IPS DF 6.9 (cell line): ENCODE measurements at regions not wholly inside any gene's neighbourhood (a gene's known extent, or its start where the extent isn't known, plus 50 kb on each side); places are given as distances from the start of the nearest gene placed in this dataset.

Experiments used
- DNase-seq: peaks from one replicate; pipeline ENCODE4 v3.0.0-alpha.2; 2013; ENCODE audit warnings: low read depth, low spot score
- H3K27ac ChIP-seq: one replicate; pipeline ENCODE4 v1.5.1; 2013; ENCODE audit warnings: low read length, control low read depth
- H3K27me3 ChIP-seq: 2 replicates; pipeline ENCODE4 v1.6.1; 2013; ENCODE audit warnings: mild to moderate bottlenecking, low read length; ENCODE audit not compliant: control insufficient read depth, insufficient read depth
- H3K36me3 ChIP-seq: 2 replicates; pipeline ENCODE4 v1.6.1; 2013; ENCODE audit warnings: low read length; ENCODE audit not compliant: control insufficient read depth, insufficient read depth
- H3K4me1 ChIP-seq: 2 replicates; pipeline ENCODE4 v1.6.1; 2013; ENCODE audit warnings: low read length; ENCODE audit not compliant: control insufficient read depth, insufficient read depth
- H3K4me3 ChIP-seq: 2 replicates; pipeline ENCODE4 v1.5.1; 2013; ENCODE audit warnings: mild to moderate bottlenecking, low read length
- H3K9me3 ChIP-seq: 2 replicates; pipeline ENCODE4 v1.6.1; 2013; ENCODE audit warnings: low read length, inconsistent platforms; ENCODE audit not compliant: control insufficient read depth, insufficient read depth
- WGBS: extraction: QIAGEN DNeasy Blood & Tissue Kit; methylation state at CpG from one replicate; pipeline ENCODE4 v1.1.7; 2013; ENCODE audit warnings: mixed read lengths, missing lambda C conversion rate; ENCODE audit not compliant: insufficient read length, insufficient coverage; 5-methylcytosine and 5-hydroxymethylcytosine counted together

GRCh38 chr13:38635030-38635429 lies 51.8 kb upstream of the FREM2 start:
- no peak overlapping the region for H3K27ac ChIP-seq
- no peak overlapping the region for H3K4me3 ChIP-seq
- WGBS = no CpG with 5 or more reads among the region's 4 CpGs
- H3K4me1 ChIP-seq = no peaks in the 10 kb centered on the region
- no peak for DNase-seq
- no peaks in the 10 kb centered on the region for H3K27me3 ChIP-seq
- H3K9me3 ChIP-seq = no peaks in the 10 kb centered on the region
- H3K36me3 ChIP-seq = no peaks in the 10 kb centered on the region

- WGBS = no CpG with 5 or more reads among the region's 3 CpGs
- no peaks in the 10 kb centered on the region for H3K4me1 ChIP-seq
- DNase-seq = no peak
- H3K9me3 ChIP-seq = no peaks in the 10 kb centered on the region
- H3K27ac ChIP-seq = no peak overlapping the region
- no peak overlapping the region for H3K4me3 ChIP-seq
- no peaks in the 10 kb centered on the region for H3K27me3 ChIP-seq
- H3K36me3 ChIP-seq = no peaks in the 10 kb centered on the region
Observed at GRCh38 chr13:38636073-38636472, 50.8 kb upstream of the FREM2 start.

- H3K27ac ChIP-seq = no peak overlapping the region
- H3K4me3 ChIP-seq = no peak overlapping the region
- no peaks in the 10 kb centered on the region for H3K27me3 ChIP-seq
- H3K4me1 ChIP-seq = no peaks in the 10 kb centered on the region
- no CpG with 5 or more reads among the region's 2 CpGs for WGBS
- no peaks in the 10 kb centered on the region for H3K36me3 ChIP-seq
- no peak for DNase-seq
- no peaks in the 10 kb centered on the region for H3K9me3 ChIP-seq
Observed at GRCh38 chr13:38636761-38637160, 50.1 kb upstream of the FREM2 start.
